MCF 10A (cell line): ENCODE measurements at regions not wholly inside any gene's neighbourhood (a gene's known extent, or its start where the extent isn't known, plus 50 kb on each side); places are given as distances from the start of the nearest gene placed in this dataset.

Experiments used
- BruUV-seq: library from RNA; stranded (reverse); fragments of 400-500 nt; replicated peaks from 2 replicates; lab custom pipeline; 2021; lab: Mats Ljungman, UMichigan
- CTCF ChIA-PET: fragments of 300-600 bp; sonication (Branson Sonifier 250); formaldehyde crosslinking; extraction: SDS; loops from one replicate; lab custom pipeline; 2021; ENCODE audit warnings: antibody characterized with exemption, inconsistent platforms; lab: Yijun Ruan, JAX
- POLR2A ChIA-PET: fragments of 300-600, 350-650 bp; sonication (Branson Sonifier 250); formaldehyde crosslinking; extraction: SDS; loops from one replicate; lab custom pipeline; 2020; ENCODE audit warnings: antibody characterized with exemption, inconsistent platforms; lab: Yijun Ruan, JAX
- DNase-seq: peaks from one replicate; pipeline ENCODE4 v3.0.0-alpha.2; 2018; ENCODE audit not compliant: unreplicated experiment
- H3K27ac Mint-ChIP-seq: one replicate; pipeline ENCODE4 v1.8.0; 2022; ENCODE audit warnings: mild to moderate bottlenecking, low read depth, mixed read lengths; ENCODE audit not compliant: unreplicated experiment
- H3K27me3 Mint-ChIP-seq: one replicate; pipeline ENCODE4 v1.8.0; 2022; ENCODE audit warnings: mixed read lengths; ENCODE audit not compliant: insufficient read depth, unreplicated experiment
- H3K36me3 Mint-ChIP-seq: one replicate; pipeline ENCODE4 v1.8.0; 2022; ENCODE audit warnings: mild to moderate bottlenecking, moderate library complexity, mixed read lengths; ENCODE audit not compliant: insufficient read depth, unreplicated experiment
- H3K4me1 Mint-ChIP-seq: one replicate; pipeline ENCODE4 v1.8.0; 2022; ENCODE audit warnings: mixed read lengths; ENCODE audit not compliant: insufficient read depth, unreplicated experiment
- H3K4me3 Mint-ChIP-seq: one replicate; pipeline ENCODE4 v1.8.0; 2022; ENCODE audit warnings: mild to moderate bottlenecking, moderate library complexity, mixed read lengths; ENCODE audit not compliant: unreplicated experiment
- H3K9me3 Mint-ChIP-seq: one replicate; pipeline ENCODE4 v1.8.0; 2022; ENCODE audit warnings: mixed read lengths; ENCODE audit not compliant: unreplicated experiment
- intact Hi-C: fragments of 100-400 bp; cut with micrococcal nuclease; formaldehyde crosslinking; loops from 2 replicates; pipeline ENCODE4 v1.14.1; 2022
- TF ChIP-seq, protein P1 (sequence below): fragments of 200-600 bp; IDR thresholded peaks from one replicate; pipeline ENCODE4 v1.8.0; 2022; ENCODE audit warnings: antibody characterized with exemption, mild to moderate bottlenecking; ENCODE audit not compliant: unreplicated experiment

DNA sequence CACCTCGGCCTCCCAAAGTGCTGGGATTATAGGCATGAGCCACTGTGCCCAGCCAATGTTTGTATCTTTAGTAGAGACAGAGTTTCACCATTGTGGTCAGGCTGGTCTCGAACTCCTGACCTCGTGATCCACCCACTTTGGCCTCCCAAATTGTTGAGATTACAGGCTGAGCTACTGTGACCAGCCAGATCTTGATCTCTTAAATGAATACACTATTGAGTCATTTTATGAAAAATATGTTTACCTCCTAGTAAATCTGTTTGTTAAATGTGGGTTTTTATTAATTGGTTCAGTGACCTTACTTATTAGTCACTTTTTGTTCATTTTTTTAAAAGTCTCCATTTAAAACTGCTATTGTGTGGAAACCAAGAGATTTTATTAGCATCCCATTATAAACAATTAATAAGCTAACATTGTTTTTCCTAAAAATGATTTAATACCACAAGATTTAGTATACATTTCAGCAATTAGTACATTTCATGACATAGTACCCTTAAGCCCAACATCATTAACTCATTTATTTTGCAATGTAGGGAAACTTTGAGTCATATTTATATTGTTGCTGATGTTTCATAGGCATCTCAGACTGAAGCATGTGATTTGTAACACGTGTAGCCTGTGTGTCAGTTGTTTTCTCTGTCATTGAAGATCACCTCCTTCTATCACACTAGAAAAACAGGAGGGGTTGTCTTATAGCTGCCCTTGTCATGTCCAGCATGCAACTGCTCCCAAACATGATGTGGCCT lies 261.2 kb downstream of the TAF11L14 start:
- Mint-ChIP-seq H3K27ac (no peak overlapping the region), H3K4me1 (peaks cover 30% of the 10 kb centered on the region), H3K9me3 (peaks cover 6% of the 10 kb centered on the region), H3K27me3 (no peaks in the 10 kb centered on the region), H3K36me3 (no peaks in the 10 kb centered on the region), H3K4me3 (no peak overlapping the region)
- ChIA-PET CTCF (interaction anchor here (0.6 to 0.7 kb wide), 5 partner anchors 31 to 1204 kb away, joined by 3 to 4 read pairs (median 3); no protein-coding TSS in a partner anchor), POLR2A (interaction anchor here (1.1 to 1.2 kb wide), 2 partner anchors 18 to 90 kb away, joined by 3 to 5 read pairs; no protein-coding TSS in a partner anchor)
- TF ChIP-seq, protein P1, sequence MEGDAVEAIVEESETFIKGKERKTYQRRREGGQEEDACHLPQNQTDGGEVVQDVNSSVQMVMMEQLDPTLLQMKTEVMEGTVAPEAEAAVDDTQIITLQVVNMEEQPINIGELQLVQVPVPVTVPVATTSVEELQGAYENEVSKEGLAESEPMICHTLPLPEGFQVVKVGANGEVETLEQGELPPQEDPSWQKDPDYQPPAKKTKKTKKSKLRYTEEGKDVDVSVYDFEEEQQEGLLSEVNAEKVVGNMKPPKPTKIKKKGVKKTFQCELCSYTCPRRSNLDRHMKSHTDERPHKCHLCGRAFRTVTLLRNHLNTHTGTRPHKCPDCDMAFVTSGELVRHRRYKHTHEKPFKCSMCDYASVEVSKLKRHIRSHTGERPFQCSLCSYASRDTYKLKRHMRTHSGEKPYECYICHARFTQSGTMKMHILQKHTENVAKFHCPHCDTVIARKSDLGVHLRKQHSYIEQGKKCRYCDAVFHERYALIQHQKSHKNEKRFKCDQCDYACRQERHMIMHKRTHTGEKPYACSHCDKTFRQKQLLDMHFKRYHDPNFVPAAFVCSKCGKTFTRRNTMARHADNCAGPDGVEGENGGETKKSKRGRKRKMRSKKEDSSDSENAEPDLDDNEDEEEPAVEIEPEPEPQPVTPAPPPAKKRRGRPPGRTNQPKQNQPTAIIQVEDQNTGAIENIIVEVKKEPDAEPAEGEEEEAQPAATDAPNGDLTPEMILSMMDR: no peak
- BruUV-seq: no TSS peak
- peak; percentile 52 for DNase-seq
- intact Hi-C loops: loop anchor here (10.0 kb wide), 1 partner anchor 681 kb away; the partner anchor contains the start of gene BASP1

DNA sequence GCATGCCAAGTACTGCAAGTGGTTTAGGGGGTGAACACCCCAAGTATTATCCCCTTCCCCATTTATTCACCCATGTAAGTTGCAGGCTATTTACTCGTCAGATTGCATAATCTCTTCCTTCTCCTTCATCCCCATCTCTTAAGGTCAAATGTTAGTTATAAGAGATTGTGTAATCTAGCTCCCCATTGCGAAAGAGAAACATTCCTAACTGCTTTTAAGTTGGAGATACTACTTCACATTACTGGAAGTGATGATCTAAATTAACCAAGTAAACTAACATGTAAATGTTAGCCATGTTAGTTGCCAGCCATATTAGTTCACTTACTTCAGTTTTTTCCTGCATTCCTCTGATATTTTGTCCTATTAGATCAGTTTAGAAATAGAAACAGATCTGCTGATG lies 262.3 kb downstream of the TAF11L14 start:
- H3K4me3 Mint-ChIP-seq: no peak overlapping the region
- CTCF ChIA-PET: interaction anchor here (0.6 kb wide), 1 partner anchor 12 kb away, joined by 4 read pairs; no protein-coding TSS in a partner anchor

DNA sequence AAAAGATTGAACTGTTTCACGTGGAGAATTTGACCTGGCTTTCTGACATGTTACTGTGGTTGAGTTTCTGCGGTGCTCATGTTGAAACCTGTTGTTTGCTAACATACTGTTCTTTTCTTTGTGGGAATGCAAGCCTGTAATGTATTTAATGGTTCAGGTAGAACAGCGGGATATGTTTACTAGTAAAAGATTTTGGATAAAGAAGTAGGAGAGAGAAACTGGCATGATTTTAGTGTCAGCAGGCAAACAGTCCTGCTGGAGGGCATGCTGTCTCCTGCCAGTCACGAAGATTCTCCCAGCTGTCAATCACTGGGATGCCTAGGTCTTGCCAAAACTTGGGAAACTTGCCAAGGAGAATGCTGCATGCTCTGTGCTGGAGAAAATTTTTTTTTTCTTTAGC lies 263.5 kb downstream of the TAF11L14 start:
- DNase-seq: peak; percentile 82
- POLR2A ChIA-PET: interaction anchor here (0.6 to 1.2 kb wide), 7 partner anchors 10 to 1365 kb away, joined by 3 to 6 read pairs (median 3); no protein-coding TSS in a partner anchor
- BruUV-seq: no TSS peak
- Mint-ChIP-seq H3K9me3 (no peaks in the 10 kb centered on the region), H3K4me1 (peaks cover 30% of the 10 kb centered on the region), H3K4me3 (peak overlapping the region; percentile 42), H3K27ac (peak overlapping the region; percentile 57), H3K27me3 (no peaks in the 10 kb centered on the region), H3K36me3 (no peaks in the 10 kb centered on the region)
- TF ChIP-seq, protein P1: no peak
- CTCF ChIA-PET: interaction anchor here (0.6 kb wide), 1 partner anchor 85 kb away, joined by 3 read pairs; no protein-coding TSS in a partner anchor
- intact Hi-C loops: loop anchor here (10.0 kb wide), 1 partner anchor 683 kb away; the partner anchor contains the start of gene BASP1

More for the DNA sequence above, 262.3 kb downstream of the TAF11L14 start:
- H3K4me1 Mint-ChIP-seq: peaks cover 30% of the 10 kb centered on the region
- no TSS peak for BruUV-seq
- POLR2A ChIA-PET: interaction anchor here (0.6 to 1.2 kb wide), 4 partner anchors 19 to 1237 kb away, joined by 3 to 6 read pairs (median 4); no protein-coding TSS in a partner anchor
- no peaks in the 10 kb centered on the region for H3K36me3 Mint-ChIP-seq
- H3K27me3 Mint-ChIP-seq: no peaks in the 10 kb centered on the region
- peak overlapping the region; percentile 57 for H3K27ac Mint-ChIP-seq
- H3K9me3 Mint-ChIP-seq: peaks cover 6% of the 10 kb centered on the region
- DNase-seq: peak; percentile 91
- TF ChIP-seq, protein P1: no peak
- intact Hi-C loops: loop anchor here (10.0 kb wide), 1 partner anchor 682 kb away; the partner anchor contains the start of gene BASP1

DNA sequence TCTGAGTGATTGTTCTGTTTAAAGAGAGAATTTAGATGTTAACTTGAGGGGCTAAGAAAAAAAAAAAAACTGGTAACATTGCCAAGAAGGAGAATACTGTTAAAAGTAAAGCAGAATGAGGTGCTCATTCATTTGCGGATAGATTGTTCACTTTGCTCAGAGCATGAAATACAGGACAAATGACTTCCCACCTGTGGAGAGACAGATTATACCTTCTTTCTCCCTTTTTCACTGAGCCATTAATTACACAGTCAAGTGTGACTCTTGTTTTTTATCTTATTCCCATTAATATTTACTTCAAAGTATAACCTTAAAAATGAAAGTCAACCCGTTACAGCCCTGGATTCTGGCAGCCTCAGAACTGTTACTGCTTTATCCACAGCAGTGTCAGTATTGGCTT lies 264.5 kb downstream of the TAF11L14 start:
- H3K4me1 Mint-ChIP-seq: peaks cover 30% of the 10 kb centered on the region
- DNase-seq: no peak
- H3K9me3 Mint-ChIP-seq: no peaks in the 10 kb centered on the region
- no TSS peak for BruUV-seq
- TF ChIP-seq, protein P1: no peak
- intact Hi-C loops: loop anchor here (10.0 kb wide), 1 partner anchor 684 kb away; the partner anchor contains the start of gene BASP1
- H3K4me3 Mint-ChIP-seq: no peak overlapping the region
- POLR2A ChIA-PET: interaction anchor here (0.8 to 1.2 kb wide), 2 partner anchors 12 to 51 kb away, joined by 3 to 6 read pairs; no protein-coding TSS in a partner anchor
- H3K27me3 Mint-ChIP-seq: no peaks in the 10 kb centered on the region
- no peak overlapping the region for H3K27ac Mint-ChIP-seq
- no peaks in the 10 kb centered on the region for H3K36me3 Mint-ChIP-seq
- CTCF ChIA-PET: no interaction called here
